NOMO-1 treated with DMSO at 0.1 percent for 48 hours (cell line): ENCODE measurements at regions not wholly inside any gene's neighbourhood (a gene's known extent, or its start where the extent isn't known, plus 50 kb on each side); places are given as distances from the start of the nearest gene placed in this dataset.

Experiments used
- DNase-seq: peaks from one replicate; lab custom pipeline; 2025; ENCODE audit not compliant: unreplicated experiment; lab: John Stamatoyannopoulos, UW

GRCh38 chr15:94105760-94106159 is 125.6 kb upstream of the MCTP2 start:
- DNase-seq, result no peak

DNA sequence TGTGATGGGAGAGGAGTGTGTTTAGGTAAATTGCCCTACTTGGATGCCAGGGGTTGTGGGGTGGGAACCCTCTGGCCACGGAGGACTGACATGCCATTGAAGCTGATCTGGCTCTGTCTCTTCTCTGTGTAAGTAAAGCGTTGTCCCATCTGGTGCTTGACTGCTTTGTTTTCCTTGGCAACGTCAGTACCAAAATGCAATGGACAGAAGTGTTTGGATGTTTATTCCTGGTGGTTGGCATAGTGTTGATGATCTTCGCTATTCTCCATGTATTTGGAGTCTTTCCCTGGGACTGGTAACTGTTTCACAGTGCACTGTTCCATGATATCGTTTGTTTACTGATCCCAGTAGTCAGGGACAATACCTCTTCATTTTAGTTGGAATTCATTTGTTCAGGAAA is 130.5 kb upstream of the MCTP2 start:
- no peak for DNase-seq

- DNase-seq, result no peak
Observed at GRCh38 chr15:94099574-94099960, 131.8 kb upstream of the MCTP2 start.

GRCh38 chr15:94098921-94099573 is 132.3 kb upstream of the MCTP2 start:
- no peak for DNase-seq

- peak; percentile 17 for DNase-seq
Observed at GRCh38 chr15:94097552-94097951, 133.8 kb upstream of the MCTP2 start.

GRCh38 chr15:94094310-94094709 is 137.1 kb upstream of the MCTP2 start:
- DNase-seq, result no peak

- DNase-seq, result no peak
Observed at GRCh38 chr15:94086341-94086740, 145.0 kb upstream of the MCTP2 start.

DNA sequence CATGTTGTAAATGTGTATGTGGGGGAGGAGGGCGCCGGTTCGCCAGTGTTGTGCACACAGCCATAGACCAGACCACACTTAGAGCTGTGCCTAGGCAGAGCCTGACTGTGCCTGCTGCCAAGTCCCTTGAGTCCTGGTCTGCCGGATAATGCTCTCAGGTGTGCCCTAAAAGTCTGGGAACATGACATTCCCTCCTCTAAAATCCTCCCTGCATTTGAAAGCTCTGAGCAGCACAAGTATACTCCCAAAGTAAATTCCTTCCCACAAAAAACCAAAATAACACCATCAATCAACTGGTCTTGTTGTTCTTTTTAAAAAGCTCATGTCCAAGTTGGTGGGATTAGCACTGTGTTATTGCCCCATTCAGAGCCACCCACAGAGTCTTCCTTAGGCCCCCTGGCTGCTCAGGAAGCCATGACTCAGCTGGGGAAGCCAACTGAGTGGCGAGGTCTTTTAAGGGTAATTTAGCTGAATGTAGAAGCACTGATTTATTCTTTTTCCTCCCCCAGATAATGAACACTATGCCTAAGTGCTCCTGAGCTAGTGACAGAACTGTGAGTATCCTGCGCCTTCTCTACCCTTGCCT is 147.8 kb upstream of the MCTP2 start:
- DNase-seq, result peak; percentile 16

DNA sequence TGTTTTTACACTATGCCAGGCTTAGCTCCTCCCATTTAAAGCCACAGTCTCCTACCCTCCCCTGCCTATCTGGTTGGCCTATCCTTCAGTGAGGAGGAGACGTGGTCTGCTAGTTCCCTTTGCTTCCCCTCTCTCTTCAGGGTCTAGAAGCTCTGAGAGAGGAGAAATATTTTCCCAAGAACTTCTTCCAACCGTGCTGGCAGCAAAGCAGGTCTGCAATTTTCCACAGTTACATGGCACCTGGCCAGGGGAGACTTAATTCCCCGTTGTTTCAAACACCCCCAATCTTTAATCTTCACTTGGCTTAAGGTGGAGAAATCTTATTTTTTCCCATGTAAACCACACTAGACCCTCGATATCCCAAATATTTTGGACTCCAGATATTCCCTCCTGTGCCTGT is 149.5 kb upstream of the MCTP2 start:
- no peak for DNase-seq

GRCh38 chr15:94080989-94081605 is 150.3 kb upstream of the MCTP2 start:
- no peak for DNase-seq

GRCh38 chr15:94080416-94080815 is 150.9 kb upstream of the MCTP2 start:
- peak; percentile 69 for DNase-seq

GRCh38 chr15:94079968-94080367 is 151.4 kb upstream of the MCTP2 start:
- DNase-seq, result no peak

GRCh38 chr15:94079459-94079858 is 151.9 kb upstream of the MCTP2 start:
- DNase-seq, result no peak

GRCh38 chr15:94077938-94078337 is 153.4 kb upstream of the MCTP2 start:
- no peak for DNase-seq

- no peak for DNase-seq
Observed at GRCh38 chr15:94075349-94075748, 156.0 kb upstream of the MCTP2 start.

DNA sequence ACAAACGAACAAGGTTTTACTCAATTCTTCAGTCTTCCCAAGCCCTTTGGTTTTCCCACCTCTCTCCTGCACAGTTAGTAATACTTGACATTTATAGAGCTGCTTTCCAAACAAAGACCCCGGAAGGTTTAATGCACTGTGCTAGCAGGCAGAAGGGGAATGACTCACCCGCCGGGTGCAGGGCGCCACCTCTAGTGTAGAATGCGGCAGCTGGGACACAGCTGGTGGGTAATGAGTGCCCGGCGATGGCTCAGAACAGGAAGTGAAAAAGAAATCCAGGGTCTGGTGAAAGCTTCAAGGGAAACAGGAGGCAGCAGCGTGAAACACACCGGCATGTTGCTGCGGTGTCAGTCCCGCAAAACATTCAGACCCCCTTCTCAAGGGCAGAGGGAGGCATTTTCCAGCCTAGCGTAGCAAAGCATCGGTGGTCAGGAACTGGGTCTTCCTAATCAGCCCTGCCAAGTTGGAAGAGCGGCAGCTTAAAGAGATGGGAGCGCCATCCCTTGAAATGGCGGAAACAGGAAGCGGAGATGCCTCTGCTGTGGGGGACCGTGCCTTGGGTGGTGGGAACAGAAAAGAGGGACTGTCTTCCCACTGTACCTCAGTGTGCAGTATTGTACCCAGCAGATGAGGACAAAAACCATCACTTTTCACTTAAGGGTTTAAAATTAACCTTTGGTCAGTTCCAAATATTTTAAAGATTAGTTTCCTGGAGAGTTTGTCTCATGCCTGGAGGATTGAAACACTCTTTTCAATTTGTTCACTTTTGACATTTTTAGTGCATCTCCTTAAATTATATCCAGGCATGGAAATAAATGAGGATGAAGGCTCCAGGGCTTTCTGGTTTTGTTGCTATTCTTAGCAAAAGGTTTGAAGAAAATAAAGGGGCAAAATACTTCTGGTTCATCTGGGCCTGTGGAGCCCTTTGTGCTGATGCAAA is 160.7 kb upstream of the MCTP2 start:
- DNase-seq, result peak; percentile 91

- no peak for DNase-seq
Observed at GRCh38 chr15:94069844-94070243, 161.5 kb upstream of the MCTP2 start.

DNA sequence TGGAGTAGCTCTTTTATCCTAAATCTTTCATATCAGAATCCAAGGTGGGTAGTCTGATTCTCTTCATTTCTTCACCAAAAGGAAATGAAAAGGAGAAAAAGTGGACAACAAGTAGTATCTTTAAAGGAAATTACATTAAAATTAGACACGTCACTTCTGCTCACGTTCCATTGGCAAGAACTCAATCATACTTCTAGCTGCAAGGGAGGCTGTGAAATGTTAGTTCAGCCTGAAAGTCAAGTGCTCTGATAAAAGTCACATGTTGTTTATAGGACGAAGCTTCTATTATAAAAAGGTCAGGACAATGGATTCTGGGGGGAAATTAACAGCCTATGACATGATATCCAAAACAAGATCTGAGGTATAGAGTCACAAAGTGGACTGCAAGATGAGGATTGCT is 164.6 kb upstream of the MCTP2 start:
- no peak for DNase-seq

DNA sequence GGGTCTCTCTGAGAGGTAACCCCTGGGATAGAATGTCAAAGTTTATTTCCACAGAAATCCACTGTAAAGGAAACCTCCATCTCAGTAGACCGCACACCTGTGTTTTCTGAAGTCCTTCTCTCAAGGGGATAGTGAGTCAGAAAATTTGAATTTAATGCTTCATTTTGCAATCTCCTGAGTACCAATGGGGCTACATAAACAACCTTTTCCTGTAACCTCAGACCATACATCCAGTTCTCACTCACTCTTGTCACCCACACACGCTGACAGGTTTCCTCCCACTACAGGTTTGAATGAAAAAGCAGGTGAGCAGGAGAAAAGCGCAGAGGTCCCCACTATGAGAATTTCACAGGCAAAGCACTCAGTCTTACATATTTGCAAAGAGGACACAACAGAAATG is 165.3 kb upstream of the MCTP2 start:
- DNase-seq, result no peak

GRCh38 chr15:94064676-94065313 is 166.6 kb upstream of the MCTP2 start:
- DNase-seq, result no peak

DNA sequence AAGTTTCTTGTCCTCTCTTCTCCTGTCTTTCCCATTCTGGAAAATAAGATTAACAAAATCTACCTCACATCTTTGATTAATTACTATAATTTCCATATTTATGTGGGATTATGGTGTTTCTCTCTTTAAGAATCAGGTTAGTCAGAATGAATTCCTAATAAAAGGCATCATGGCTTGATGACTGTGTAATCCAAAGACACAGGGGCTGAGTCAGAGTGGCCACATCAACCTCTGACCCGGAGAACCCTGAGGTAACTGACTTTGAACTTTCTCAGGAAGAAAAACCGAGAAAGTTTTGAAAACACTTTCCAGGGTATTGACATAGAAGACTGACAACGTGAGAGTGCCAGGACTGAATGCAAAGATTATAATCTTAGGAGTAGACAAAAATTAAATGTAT is 170.3 kb upstream of the MCTP2 start:
- no peak for DNase-seq
